ENCODE measurements at regions not wholly inside any gene's neighbourhood (a gene's known extent, or its start where the extent isn't known, plus 50 kb on each side); places are given as distances from the start of the nearest gene placed in this dataset.
"Not testable (repeated sequence)": the region's sequence is repeated elsewhere in the genome, so short reads cannot be mapped to it uniquely, and the experiment has no call there.

GRCh38 chr9:40173316-40173715 is 817.8 kb downstream of the SPATA31A1 start:
- not testable (repeated sequence) for TF ChIP-seq CTCF (IDR thresholded peaks at IDR 0.05; ENCODE audit: insufficient read depth, low read length); POLR2AphosphoS5 (IDR thresholded peaks at IDR 0.05; ENCODE audit: low read depth); REST (IDR thresholded peaks at IDR 0.05; ENCODE audit: insufficient replicate concordance, low read depth)
